ENCODE measurements at regions not wholly inside any gene's neighbourhood (a gene's known extent, or its start where the extent isn't known, plus 50 kb on each side); places are given as distances from the start of the nearest gene placed in this dataset.

DNA sequence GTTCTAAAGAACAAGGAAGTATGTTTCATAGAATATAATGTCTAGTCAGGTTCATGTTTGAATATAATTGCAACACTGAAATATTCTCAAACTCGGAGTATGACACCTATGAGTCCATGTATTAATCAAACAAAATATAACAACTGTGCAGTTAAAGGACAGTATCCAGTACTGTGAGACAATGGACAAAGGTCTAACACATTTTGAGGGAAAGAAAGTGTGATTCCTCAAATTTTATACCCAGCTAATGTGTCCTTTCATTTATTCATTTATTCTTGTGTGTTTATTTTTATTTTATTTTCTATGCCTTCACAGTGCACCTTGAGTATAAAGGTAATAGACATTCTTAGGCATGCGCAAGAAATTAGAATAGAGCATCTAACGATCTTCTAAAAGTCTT, 401.0 kb upstream of the ZFHX3 start:
- no peak overlapping the region for H3K27ac ChIP-seq
- WGBS, 2 donors (ENCODE audit: low coverage in 1 of 2) = 83 to 89% methylated on average over 3 of the region's 3 CpGs
- H3K27me3 ChIP-seq = no peaks in the 10 kb centered on the region
- no peaks in the 10 kb centered on the region for H3K4me1 ChIP-seq
- in situ Hi-C loops (cut with MboI; ENCODE audit: low pct_ligation_motif_present in 1 of 4, low pct_unique_long_range_greater_than_20kb in 1 of 4, low sequenced_read_pairs in 3 of 4) = no loop called here
- no peak for TF ChIP-seq EP300 (IDR thresholded peaks at IDR 0.05; ENCODE audit: low read depth)
- TF ChIP-seq, protein P1, sequence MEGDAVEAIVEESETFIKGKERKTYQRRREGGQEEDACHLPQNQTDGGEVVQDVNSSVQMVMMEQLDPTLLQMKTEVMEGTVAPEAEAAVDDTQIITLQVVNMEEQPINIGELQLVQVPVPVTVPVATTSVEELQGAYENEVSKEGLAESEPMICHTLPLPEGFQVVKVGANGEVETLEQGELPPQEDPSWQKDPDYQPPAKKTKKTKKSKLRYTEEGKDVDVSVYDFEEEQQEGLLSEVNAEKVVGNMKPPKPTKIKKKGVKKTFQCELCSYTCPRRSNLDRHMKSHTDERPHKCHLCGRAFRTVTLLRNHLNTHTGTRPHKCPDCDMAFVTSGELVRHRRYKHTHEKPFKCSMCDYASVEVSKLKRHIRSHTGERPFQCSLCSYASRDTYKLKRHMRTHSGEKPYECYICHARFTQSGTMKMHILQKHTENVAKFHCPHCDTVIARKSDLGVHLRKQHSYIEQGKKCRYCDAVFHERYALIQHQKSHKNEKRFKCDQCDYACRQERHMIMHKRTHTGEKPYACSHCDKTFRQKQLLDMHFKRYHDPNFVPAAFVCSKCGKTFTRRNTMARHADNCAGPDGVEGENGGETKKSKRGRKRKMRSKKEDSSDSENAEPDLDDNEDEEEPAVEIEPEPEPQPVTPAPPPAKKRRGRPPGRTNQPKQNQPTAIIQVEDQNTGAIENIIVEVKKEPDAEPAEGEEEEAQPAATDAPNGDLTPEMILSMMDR (IDR thresholded peaks at IDR 0.05) = no peak
- TF ChIP-seq POLR2A (IDR thresholded peaks at IDR 0.05) = no peak
- TF ChIP-seq POLR2AphosphoS5 (IDR thresholded peaks at IDR 0.05) = no peak
- intact Hi-C loops (cut with DNase I; ENCODE audit: low total_unique reads) = no loop called here
- H3K4me3 ChIP-seq = no peak overlapping the region
- H3K9me3 ChIP-seq = peaks cover 10 to 21% of the 10 kb centered on the region in 2 donors
- DNase-seq = no peak
- H3K36me3 ChIP-seq = no peaks in the 10 kb centered on the region

DNA sequence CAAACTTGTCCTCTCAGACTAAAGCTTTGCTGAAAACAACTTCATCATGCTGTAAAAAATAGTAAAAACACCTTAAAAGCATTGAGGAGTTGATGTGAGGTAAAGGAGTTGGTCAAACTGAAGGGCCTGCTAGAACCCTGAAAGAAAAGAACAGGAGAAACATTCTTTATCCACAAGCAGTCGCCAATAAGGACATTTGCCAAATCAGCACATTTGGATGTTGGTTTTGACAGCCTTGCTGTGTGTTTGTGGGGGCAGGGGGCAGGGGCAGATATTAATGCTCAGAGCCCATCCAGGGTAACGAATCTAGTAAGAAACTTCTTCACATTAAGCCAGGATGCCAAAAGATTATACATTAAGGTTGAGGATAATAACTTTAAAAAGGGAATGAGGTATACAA, 399.9 kb upstream of the ZFHX3 start:
- no peaks in the 10 kb centered on the region for H3K27me3 ChIP-seq
- H3K4me3 ChIP-seq = no peak overlapping the region
- in situ Hi-C loops (cut with MboI; ENCODE audit: low pct_ligation_motif_present in 1 of 4, low pct_unique_long_range_greater_than_20kb in 1 of 4, low sequenced_read_pairs in 3 of 4) (no loop called here), intact Hi-C loops (cut with DNase I; ENCODE audit: low total_unique reads) (no loop called here)
- peaks cover 10 to 21% of the 10 kb centered on the region in 2 donors for H3K9me3 ChIP-seq
- TF ChIP-seq, protein P1 (IDR thresholded peaks at IDR 0.05) = no peak
- no peak for TF ChIP-seq POLR2AphosphoS5 (IDR thresholded peaks at IDR 0.05)
- TF ChIP-seq POLR2A (IDR thresholded peaks at IDR 0.05) = no peak
- no peak for TF ChIP-seq EP300 (IDR thresholded peaks at IDR 0.05; ENCODE audit: low read depth)
- WGBS, 2 donors (ENCODE audit: low coverage in 1 of 2) = 80 to 90% methylated on average over 2 of the region's 2 CpGs
- no peak for DNase-seq
- no peaks in the 10 kb centered on the region for H3K36me3 ChIP-seq
- H3K27ac ChIP-seq = no peak overlapping the region
- no peaks in the 10 kb centered on the region for H3K4me1 ChIP-seq

DNA sequence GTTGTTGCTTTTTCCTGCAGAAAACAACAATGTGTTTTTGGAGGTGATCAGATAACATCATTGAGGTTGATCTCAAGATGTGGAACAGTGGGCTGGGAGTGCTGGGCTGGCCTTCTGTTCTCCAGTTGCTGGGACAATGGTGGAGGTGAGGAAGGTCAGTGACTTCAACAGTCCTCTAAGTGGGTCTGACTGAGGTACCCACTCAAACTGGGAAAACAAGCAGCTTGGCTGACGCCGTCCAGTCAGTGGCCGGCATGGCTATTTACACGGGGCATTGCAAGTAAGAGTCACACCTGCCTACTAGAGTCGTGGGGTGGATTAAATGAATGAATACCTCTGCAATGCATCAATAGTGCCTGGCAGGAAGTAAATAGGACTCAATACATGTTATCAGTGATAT, 386.7 kb upstream of the ZFHX3 start:
- WGBS, 2 donors (ENCODE audit: low coverage in 1 of 2) = 87% methylated on average over 5 of the region's 5 CpGs; no CpG with 5 or more reads in 1 of the 2 donors
- Histone ChIP-seq H3K36me3 (no peaks in the 10 kb centered on the region), H3K9me3 (no peaks in the 10 kb centered on the region), H3K4me3 (no peak overlapping the region), H3K4me1 (no peaks in the 10 kb centered on the region), H3K27ac (no peak overlapping the region), H3K27me3 (no peaks in the 10 kb centered on the region)
- no peak for TF ChIP-seq POLR2A (IDR thresholded peaks at IDR 0.05)
- TF ChIP-seq EP300 (IDR thresholded peaks at IDR 0.05; ENCODE audit: low read depth) = no peak
- no peak for TF ChIP-seq POLR2AphosphoS5 (IDR thresholded peaks at IDR 0.05)
- TF ChIP-seq, protein P1 (IDR thresholded peaks at IDR 0.05) = no peak
- intact Hi-C loops (cut with DNase I; ENCODE audit: low total_unique reads) (no loop called here), in situ Hi-C loops (cut with MboI; ENCODE audit: low pct_ligation_motif_present in 1 of 4, low pct_unique_long_range_greater_than_20kb in 1 of 4, low sequenced_read_pairs in 3 of 4) (no loop called here)
- no peak for DNase-seq

DNA sequence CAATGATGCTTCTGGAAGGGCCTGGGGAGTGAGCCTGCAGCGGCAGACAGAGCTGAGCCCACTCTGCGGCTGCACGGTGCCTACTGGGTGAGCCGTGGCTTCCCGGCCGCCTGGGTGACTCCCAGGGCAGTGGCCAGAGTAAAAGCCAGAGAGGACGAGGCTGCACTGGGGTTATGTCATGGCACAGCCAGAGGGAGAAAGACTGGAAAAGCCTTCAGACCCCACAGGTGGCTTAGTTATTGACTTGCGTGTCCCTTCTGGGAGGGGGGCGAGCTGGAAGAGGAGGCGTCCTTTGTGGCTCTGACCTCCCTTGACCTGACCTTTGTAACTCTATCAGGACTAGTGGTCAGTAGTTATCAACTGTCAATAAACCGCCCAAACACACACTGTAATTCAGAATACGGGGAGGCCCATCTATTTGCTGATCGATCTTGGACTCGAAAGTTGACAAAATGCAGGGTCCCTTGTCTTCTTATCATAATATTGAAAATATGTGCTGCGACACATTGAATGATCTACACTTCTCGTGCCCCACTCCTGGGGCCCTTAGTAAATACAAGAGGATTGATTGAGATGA, 385.9 kb upstream of the ZFHX3 start:
- Histone ChIP-seq H3K27ac (no peak overlapping the region), H3K4me3 (no peak overlapping the region), H3K9me3 (no peaks in the 10 kb centered on the region), H3K36me3 (no peaks in the 10 kb centered on the region), H3K4me1 (no peaks in the 10 kb centered on the region), H3K27me3 (no peaks in the 10 kb centered on the region)
- in situ Hi-C loops (cut with MboI; ENCODE audit: low pct_ligation_motif_present in 1 of 4, low pct_unique_long_range_greater_than_20kb in 1 of 4, low sequenced_read_pairs in 3 of 4) (no loop called here), intact Hi-C loops (cut with DNase I; ENCODE audit: low total_unique reads) (no loop called here)
- WGBS, 2 donors (ENCODE audit: low coverage in 1 of 2) = 79% methylated on average over 16 of the region's 16 CpGs; no CpG with 5 or more reads in 1 of the 2 donors
- TF ChIP-seq POLR2AphosphoS5 (IDR thresholded peaks at IDR 0.05) (no peak), POLR2A (IDR thresholded peaks at IDR 0.05) (no peak), EP300 (IDR thresholded peaks at IDR 0.05; ENCODE audit: low read depth) (no peak)
- TF ChIP-seq, protein P1 (IDR thresholded peaks at IDR 0.05) = no peak
- DNase-seq = no peak
